ENCODE measurements at regions not wholly inside any gene's neighbourhood (a gene's known extent, or its start where the extent isn't known, plus 50 kb on each side); places are given as distances from the start of the nearest gene placed in this dataset.

- Histone ChIP-seq H3K79me2 (replicated peaks; ENCODE audit: insufficient read depth) (no peaks in the 10 kb centered on the region), H3K4me2 (no peak overlapping the region), H3K4me1 (ENCODE audit: insufficient read depth) (peaks cover 11% of the 10 kb centered on the region; the same call in 1 of the 2 replicates), H3F3A (replicated peaks; ENCODE audit: low read depth) (no peaks in the 10 kb centered on the region), H4K20me1 (replicated peaks; ENCODE audit: insufficient read depth) (no peaks in the 10 kb centered on the region), H3K9me2 (ENCODE audit: insufficient read depth) (peaks cover 4% of the 10 kb centered on the region), H3K4me3 (no peak overlapping the region), H3K27me3 (ENCODE audit: insufficient read depth) (no peaks in the 10 kb centered on the region), H2AFZ (no peak overlapping the region; the same call in 1 of the 2 replicates), H3K36me3 (ENCODE audit: insufficient read depth) (no peaks in the 10 kb centered on the region; the same call in 1 of the 2 replicates), H3K27ac (ENCODE audit: low read depth) (no peak overlapping the region)
- DNase-seq (ENCODE audit: low spot score) = no peak
- Mint-ChIP-seq H3K4me1 (peaks cover 5% of the 10 kb centered on the region; the same call in 1 of the 3 replicates), H3K36me3 (ENCODE audit: low read depth) (peaks cover 3% of the 10 kb centered on the region; the same call in 2 of the 3 replicates), H3K27ac (no peak overlapping the region), H3K9me3 (no peaks in the 10 kb centered on the region; the same call in 2 of the 3 replicates), H3K4me3 (no peak overlapping the region), H3K27me3 (ENCODE audit: insufficient read depth, low read depth, poor library complexity) (no peaks in the 10 kb centered on the region)
- TF ChIP-seq CTCF (conservative IDR thresholded peaks at IDR 0.05; ENCODE audit: low read depth in 2 of 2) (no peak), POLR2AphosphoS5 (IDR thresholded peaks at IDR 0.05; ENCODE audit: low read depth) (no peak), EZH2phosphoT487 (IDR thresholded peaks at IDR 0.05; ENCODE audit: unreplicated experiment) (no peak), ZNF462 (CRISPR knock-in tag; IDR thresholded peaks at IDR 0.05) (no peak)
- no peak for ATAC-seq
Measured at GRCh38 chr10:6912424-6912823, 332.3 kb upstream of the PRKCQ start.
